B cell (primary cell): ENCODE measurements at regions not wholly inside any gene's neighbourhood (a gene's known extent, or its start where the extent isn't known, plus 50 kb on each side); places are given as distances from the start of the nearest gene placed in this dataset.

Source experiments
- ATAC-seq: fragments of 200-7000 bp; cut with Tn5 transposase; one replicate; pipeline ENCODE4 v1.10.0; 2021; ENCODE audit warnings: low read depth, mild to moderate bottlenecking, moderate number of reproducible peaks, moderate library complexity
- CTCF ChIA-PET: fragments of 350-600 bp; sonication (Branson Sonifier 250); formaldehyde crosslinking; loops from one replicate; lab custom pipeline; 2021; ENCODE audit warnings: antibody characterized with exemption, inconsistent platforms; lab: Charles Lee
- POLR2A ChIA-PET: fragments of 350-600 bp; sonication (Branson Sonifier 250); formaldehyde crosslinking; loops from one replicate; lab custom pipeline; 2021; ENCODE audit warnings: antibody characterized with exemption; lab: Charles Lee
- DNase-seq: peaks from one replicate; pipeline ENCODE4 v3.0.0; 2013
- H2AFZ ChIP-seq: 2 replicates; pipeline ENCODE4 v1.6.1; 2012; ENCODE audit warnings: mild to moderate bottlenecking, low read depth, low read length; ENCODE audit not compliant: insufficient read depth, poor library complexity, severe bottlenecking
- H3K27ac ChIP-seq, 2 donors: 1 replicate in 1 of 2; 2 replicates in 1 of 2; pipeline ENCODE4 v1.5.1; 2012 to 2013; ENCODE audit warnings: low read length in 2 of 2, mild to moderate bottlenecking in 2 of 2, moderate library complexity in 1 of 2
- H3K27me3 ChIP-seq, 4 experiments: fragments of 200-600 bp in 1 of 4; sonication (generic) in 1 of 4; replicated peaks in 1 of 4; 1 replicate in 2 of 4; 2 replicates in 2 of 4; pipeline versions ENCODE4 v1.6.1 to v1.7.0; 2013 to 2016; ENCODE audit warnings: low read length in 3 of 4, mild to moderate bottlenecking in 2 of 4, mixed read lengths in 1 of 4, moderate library complexity in 1 of 4; ENCODE audit not compliant: insufficient read depth in 4 of 4, control insufficient read depth in 3 of 4; ENCODE audit errors: control extremely low read depth in 1 of 4
- H3K36me3 ChIP-seq, 2 experiments: replicated peaks in 1 of 2; 1 replicate in 1 of 2; 2 replicates in 1 of 2; pipeline versions ENCODE4 v1.6.1 to v1.7.1; 2013; ENCODE audit warnings: low read length in 1 of 2; ENCODE audit not compliant: insufficient read depth in 2 of 2, control insufficient read depth in 1 of 2; ENCODE audit errors: control extremely low read depth in 1 of 2, extremely low read depth in 1 of 2
- H3K4me1 ChIP-seq, 2 donors: fragments of 200-600 bp in 1 of 2; sonication (generic) in 1 of 2; 1 replicate in 1 of 2; 2 replicates in 1 of 2; pipeline versions ENCODE4 v1.5.1 to v1.6.1; 2013 to 2017; ENCODE audit warnings: low read length in 2 of 2; ENCODE audit not compliant: control insufficient read depth in 2 of 2, insufficient read depth in 2 of 2
- H3K4me2 ChIP-seq: replicated peaks from 2 replicates; pipeline ENCODE3; 2012; ENCODE audit warnings: mild to moderate bottlenecking, low read depth, low read length; ENCODE audit not compliant: poor library complexity, severe bottlenecking
- H3K4me3 ChIP-seq, 5 experiments: fragments of 200-600 bp in 1 of 5; sonication (generic) in 1 of 5; 1 replicate in 3 of 5; 2 replicates in 2 of 5; pipeline versions ENCODE4 v1.5.1 to v1.7.0; 2011 to 2016; ENCODE audit warnings: low read length in 4 of 5, mild to moderate bottlenecking in 4 of 5, low read depth in 2 of 5, control low read depth in 1 of 5, moderate library complexity in 1 of 5; ENCODE audit not compliant: insufficient read depth in 1 of 5; ENCODE audit errors: control extremely low read depth in 1 of 5, extremely low read depth in 1 of 5
- H3K79me2 ChIP-seq: fragments of 200-600 bp; sonication (generic); one replicate; pipeline ENCODE4 v1.6.0; 2016; ENCODE audit warnings: low read length; ENCODE audit not compliant: control insufficient read depth, insufficient read depth
- H3K9ac ChIP-seq: fragments of 200-600 bp; sonication (generic); 2 replicates; pipeline ENCODE4 v1.6.1; 2017; ENCODE audit warnings: mild to moderate bottlenecking, low read length, moderate library complexity
- H3K9me3 ChIP-seq, 3 donors: one replicate each; pipeline versions ENCODE4 v1.6.1 to v1.7.1; 2013; ENCODE audit warnings: low read length in 2 of 3; ENCODE audit not compliant: control insufficient read depth in 2 of 3, insufficient read depth in 1 of 3; ENCODE audit errors: control extremely low read depth in 1 of 3
- H4K20me1 ChIP-seq: 2 replicates; pipeline ENCODE4 v1.6.0; 2012; ENCODE audit warnings: mild to moderate bottlenecking, low read length; ENCODE audit not compliant: insufficient read depth, control insufficient read depth, poor library complexity, severe bottlenecking
- H3K27ac Mint-ChIP-seq: one replicate; pipeline ENCODE4 v1.8.0; 2021; ENCODE audit warnings: mixed read lengths
- H3K27me3 Mint-ChIP-seq: one replicate; pipeline ENCODE4 v1.8.0; 2021; ENCODE audit warnings: mixed read lengths
- H3K4me1 Mint-ChIP-seq: one replicate; pipeline ENCODE4 v1.8.0; 2021; ENCODE audit warnings: mixed read lengths
- H3K4me3 Mint-ChIP-seq: one replicate; pipeline ENCODE4 v1.8.0; 2021; ENCODE audit warnings: mixed read lengths
- H3K9me3 Mint-ChIP-seq: one replicate; pipeline ENCODE4 v1.8.0; 2022; ENCODE audit warnings: mixed read lengths; ENCODE audit not compliant: insufficient read depth
- EZH2 ChIP-seq: IDR thresholded peaks from 2 replicates; pipeline ENCODE4 v1.6.1; 2012; ENCODE audit warnings: borderline replicate concordance, low read depth, mild to moderate bottlenecking, moderate library complexity, low read length; ENCODE audit not compliant: insufficient read depth, poor library complexity, severe bottlenecking
- WGBS: methylation state at CpG from one replicate; pipeline ENCODE4 v1.1.5; 2013; ENCODE audit warnings: missing lambda C conversion rate; ENCODE audit not compliant: insufficient coverage; 5-methylcytosine and 5-hydroxymethylcytosine counted together
- intact Hi-C: fragments of 100-400 bp; cut with micrococcal nuclease; formaldehyde crosslinking; loops from one replicate; pipeline ENCODE4 v1.10.0; 2022
- TF ChIP-seq, protein P1 (sequence below): fragments of 200-600 bp; IDR thresholded peaks from one replicate; pipeline ENCODE4 v1.8.0; 2022; ENCODE audit warnings: antibody characterized with exemption, mild to moderate bottlenecking

GRCh38 chr18:26783170-26783569 is 82.3 kb downstream of the AQP4 start:
- ATAC-seq (no peak), DNase-seq (no peak)
- no peaks in the 10 kb centered on the region for H3K79me2 ChIP-seq
- CTCF ChIA-PET, result no interaction called here
- TF ChIP-seq, protein P1, sequence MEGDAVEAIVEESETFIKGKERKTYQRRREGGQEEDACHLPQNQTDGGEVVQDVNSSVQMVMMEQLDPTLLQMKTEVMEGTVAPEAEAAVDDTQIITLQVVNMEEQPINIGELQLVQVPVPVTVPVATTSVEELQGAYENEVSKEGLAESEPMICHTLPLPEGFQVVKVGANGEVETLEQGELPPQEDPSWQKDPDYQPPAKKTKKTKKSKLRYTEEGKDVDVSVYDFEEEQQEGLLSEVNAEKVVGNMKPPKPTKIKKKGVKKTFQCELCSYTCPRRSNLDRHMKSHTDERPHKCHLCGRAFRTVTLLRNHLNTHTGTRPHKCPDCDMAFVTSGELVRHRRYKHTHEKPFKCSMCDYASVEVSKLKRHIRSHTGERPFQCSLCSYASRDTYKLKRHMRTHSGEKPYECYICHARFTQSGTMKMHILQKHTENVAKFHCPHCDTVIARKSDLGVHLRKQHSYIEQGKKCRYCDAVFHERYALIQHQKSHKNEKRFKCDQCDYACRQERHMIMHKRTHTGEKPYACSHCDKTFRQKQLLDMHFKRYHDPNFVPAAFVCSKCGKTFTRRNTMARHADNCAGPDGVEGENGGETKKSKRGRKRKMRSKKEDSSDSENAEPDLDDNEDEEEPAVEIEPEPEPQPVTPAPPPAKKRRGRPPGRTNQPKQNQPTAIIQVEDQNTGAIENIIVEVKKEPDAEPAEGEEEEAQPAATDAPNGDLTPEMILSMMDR, result no peak
- no peak for TF ChIP-seq EZH2
- no peak overlapping the region for H3K9ac ChIP-seq
- Mint-ChIP-seq H3K27me3 (peaks cover 19% of the 10 kb centered on the region), H3K9me3 (no peaks in the 10 kb centered on the region), H3K27ac (no peak overlapping the region), H3K4me3 (no peak overlapping the region), H3K4me1 (peaks cover 2% of the 10 kb centered on the region)
- POLR2A ChIA-PET, result no interaction called here
- no peak overlapping the region for H2AFZ ChIP-seq
- H3K9me3 ChIP-seq, result no peaks in the 10 kb centered on the region
- 91% methylated on average over 5 of the region's 6 CpGs for WGBS
- H3K4me1 ChIP-seq, result no peaks in the 10 kb centered on the region
- H3K36me3 ChIP-seq, result no peaks in the 10 kb centered on the region
- H3K4me2 ChIP-seq, result no peak overlapping the region
- H4K20me1 ChIP-seq, result no peaks in the 10 kb centered on the region
- H3K27ac ChIP-seq, result no peak overlapping the region
- H3K27me3 ChIP-seq, result no peaks in the 10 kb centered on the region
- intact Hi-C loops, result no loop called here
- no peak overlapping the region for H3K4me3 ChIP-seq

GRCh38 chr18:26780520-26781325 is 84.8 kb downstream of the AQP4 start:
- ATAC-seq, result no peak
- H4K20me1 ChIP-seq, result no peaks in the 10 kb centered on the region
- H3K27ac ChIP-seq, result no peak overlapping the region
- no peak overlapping the region for H3K4me3 ChIP-seq
- H3K9me3 Mint-ChIP-seq, result no peaks in the 10 kb centered on the region
- no peaks in the 10 kb centered on the region for H3K27me3 ChIP-seq
- H3K4me3 Mint-ChIP-seq, result no peak overlapping the region
- WGBS, result 38% methylated on average over 4 of the region's 5 CpGs
- ChIA-PET POLR2A (no interaction called here), CTCF (no interaction called here)
- no peaks in the 10 kb centered on the region for H3K4me1 ChIP-seq
- H3K4me2 ChIP-seq, result no peak overlapping the region
- H3K9ac ChIP-seq, result no peak overlapping the region
- peaks cover 2% of the 10 kb centered on the region for H3K4me1 Mint-ChIP-seq
- no peak overlapping the region for H2AFZ ChIP-seq
- DNase-seq, result no peak
- H3K27ac Mint-ChIP-seq, result no peak overlapping the region
- no peaks in the 10 kb centered on the region for H3K9me3 ChIP-seq
- TF ChIP-seq, protein P1, result no peak
- no peak for TF ChIP-seq EZH2
- peaks cover 22% of the 10 kb centered on the region for H3K27me3 Mint-ChIP-seq
- H3K79me2 ChIP-seq, result no peaks in the 10 kb centered on the region
- intact Hi-C loops, result no loop called here
- no peaks in the 10 kb centered on the region for H3K36me3 ChIP-seq
